ENCODE measurements at regions not wholly inside any gene's neighbourhood (a gene's known extent, or its start where the extent isn't known, plus 50 kb on each side); places are given as distances from the start of the nearest gene placed in this dataset.

GRCh38 chr4:141290771-141291170 lies 70.1 kb downstream of the ZNF330 start:
- no peak for DNase-seq (ENCODE audit: low spot score in 2 of 2)
- TF ChIP-seq, protein P1, sequence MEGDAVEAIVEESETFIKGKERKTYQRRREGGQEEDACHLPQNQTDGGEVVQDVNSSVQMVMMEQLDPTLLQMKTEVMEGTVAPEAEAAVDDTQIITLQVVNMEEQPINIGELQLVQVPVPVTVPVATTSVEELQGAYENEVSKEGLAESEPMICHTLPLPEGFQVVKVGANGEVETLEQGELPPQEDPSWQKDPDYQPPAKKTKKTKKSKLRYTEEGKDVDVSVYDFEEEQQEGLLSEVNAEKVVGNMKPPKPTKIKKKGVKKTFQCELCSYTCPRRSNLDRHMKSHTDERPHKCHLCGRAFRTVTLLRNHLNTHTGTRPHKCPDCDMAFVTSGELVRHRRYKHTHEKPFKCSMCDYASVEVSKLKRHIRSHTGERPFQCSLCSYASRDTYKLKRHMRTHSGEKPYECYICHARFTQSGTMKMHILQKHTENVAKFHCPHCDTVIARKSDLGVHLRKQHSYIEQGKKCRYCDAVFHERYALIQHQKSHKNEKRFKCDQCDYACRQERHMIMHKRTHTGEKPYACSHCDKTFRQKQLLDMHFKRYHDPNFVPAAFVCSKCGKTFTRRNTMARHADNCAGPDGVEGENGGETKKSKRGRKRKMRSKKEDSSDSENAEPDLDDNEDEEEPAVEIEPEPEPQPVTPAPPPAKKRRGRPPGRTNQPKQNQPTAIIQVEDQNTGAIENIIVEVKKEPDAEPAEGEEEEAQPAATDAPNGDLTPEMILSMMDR (IDR thresholded peaks at IDR 0.05), result no peak
- TF ChIP-seq POLR2A (IDR thresholded peaks at IDR 0.05), result no peak
- intact Hi-C loops (cut with DNase I; ENCODE audit: low total_unique reads), result no loop called here
- H3K4me3 ChIP-seq (ENCODE audit: low read depth, poor library complexity, severe bottlenecking), result no peak overlapping the region

GRCh38 chr4:141294306-141294705 lies 73.6 kb downstream of the ZNF330 start:
- TF ChIP-seq, protein P1 (IDR thresholded peaks at IDR 0.05), result no peak
- no peak for TF ChIP-seq POLR2A (IDR thresholded peaks at IDR 0.05)
- DNase-seq (ENCODE audit: low spot score in 2 of 2), result no peak
- intact Hi-C loops (cut with DNase I; ENCODE audit: low total_unique reads), result no loop called here
- WGBS, 2 donors, result 70 to 78% methylated on average over 2 of the region's 2 CpGs
- H3K4me3 ChIP-seq (ENCODE audit: low read depth, poor library complexity, severe bottlenecking), result no peak overlapping the region

DNA sequence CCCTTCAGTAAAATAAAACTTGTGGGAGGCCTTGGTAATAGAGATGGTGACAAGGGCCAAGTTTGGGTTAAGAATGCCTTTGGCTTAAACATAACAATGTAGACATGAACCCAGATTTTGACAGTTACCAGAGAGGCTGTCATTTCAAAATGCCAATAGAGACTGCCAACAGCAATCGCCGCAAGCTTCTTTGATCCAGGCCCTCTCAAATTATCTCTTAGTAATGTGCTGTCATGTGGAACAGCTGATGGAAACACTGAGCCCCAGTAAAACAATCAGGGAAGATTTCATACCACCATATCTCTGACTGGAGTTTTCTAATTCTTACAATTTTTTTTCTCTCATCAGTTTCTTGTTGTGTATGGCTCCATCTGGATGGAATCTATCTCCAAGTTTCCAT lies 80.5 kb downstream of the ZNF330 start:
- H3K4me3 ChIP-seq (ENCODE audit: low read depth, poor library complexity, severe bottlenecking), result no peak overlapping the region
- WGBS, 2 donors, result 53 to 71% methylated on average over 2 of the region's 2 CpGs
- DNase-seq (ENCODE audit: low spot score in 2 of 2), result no peak
- intact Hi-C loops (cut with DNase I; ENCODE audit: low total_unique reads), result no loop called here
- no peak for TF ChIP-seq POLR2A (IDR thresholded peaks at IDR 0.05)
- TF ChIP-seq, protein P1 (IDR thresholded peaks at IDR 0.05), result no peak

DNA sequence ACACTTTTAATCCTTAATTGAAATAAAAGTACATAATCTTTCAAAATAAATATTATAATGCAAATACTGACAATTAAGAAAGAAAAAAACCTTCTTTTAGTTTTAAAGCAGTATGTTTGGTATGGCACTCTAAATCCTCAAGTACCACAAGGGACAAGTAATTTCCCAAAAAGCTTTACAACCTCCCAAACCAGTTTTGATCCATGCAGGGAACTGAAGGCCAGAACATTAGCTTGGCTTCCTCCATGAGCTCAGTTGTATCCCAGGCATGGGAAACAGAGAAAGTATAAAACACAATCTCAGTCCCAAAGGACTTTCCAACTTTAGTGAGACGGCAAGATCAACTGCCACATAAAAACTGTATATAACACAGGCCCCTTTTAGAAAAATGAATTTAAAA lies 82.2 kb downstream of the ZNF330 start:
- 85 to 88% methylated on average over 1 of the region's 1 CpG for WGBS, 2 donors
- intact Hi-C loops (cut with DNase I; ENCODE audit: low total_unique reads), result no loop called here
- no peak for TF ChIP-seq POLR2A (IDR thresholded peaks at IDR 0.05)
- TF ChIP-seq, protein P1 (IDR thresholded peaks at IDR 0.05), result no peak
- no peak for DNase-seq (ENCODE audit: low spot score in 2 of 2)
- H3K4me3 ChIP-seq (ENCODE audit: low read depth, poor library complexity, severe bottlenecking), result no peak overlapping the region

DNA sequence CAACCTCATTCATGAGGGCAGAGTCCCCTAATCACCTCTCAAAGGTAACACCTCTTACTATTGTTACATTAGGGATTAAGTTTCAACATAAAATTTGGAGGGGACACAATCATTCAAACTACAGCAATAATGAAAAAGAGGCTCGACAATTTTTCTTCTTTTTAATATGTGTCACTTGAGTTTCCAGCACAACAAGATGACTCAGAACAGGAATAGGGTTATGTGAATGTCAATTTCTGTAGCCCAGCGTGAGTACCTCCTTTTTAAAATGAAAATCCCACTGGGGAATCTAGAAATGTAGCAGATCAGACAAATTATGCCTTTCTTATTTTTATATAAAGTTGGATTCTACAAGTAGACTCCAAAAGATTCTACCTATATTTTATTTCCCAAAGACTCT lies 83.7 kb downstream of the ZNF330 start:
- WGBS, 2 donors, result 83 to 89% methylated on average over 2 of the region's 2 CpGs
- DNase-seq (ENCODE audit: low spot score in 2 of 2), result no peak
- intact Hi-C loops (cut with DNase I; ENCODE audit: low total_unique reads), result no loop called here
- H3K4me3 ChIP-seq (ENCODE audit: low read depth, poor library complexity, severe bottlenecking), result no peak overlapping the region
- TF ChIP-seq POLR2A (IDR thresholded peaks at IDR 0.05), result no peak

DNA sequence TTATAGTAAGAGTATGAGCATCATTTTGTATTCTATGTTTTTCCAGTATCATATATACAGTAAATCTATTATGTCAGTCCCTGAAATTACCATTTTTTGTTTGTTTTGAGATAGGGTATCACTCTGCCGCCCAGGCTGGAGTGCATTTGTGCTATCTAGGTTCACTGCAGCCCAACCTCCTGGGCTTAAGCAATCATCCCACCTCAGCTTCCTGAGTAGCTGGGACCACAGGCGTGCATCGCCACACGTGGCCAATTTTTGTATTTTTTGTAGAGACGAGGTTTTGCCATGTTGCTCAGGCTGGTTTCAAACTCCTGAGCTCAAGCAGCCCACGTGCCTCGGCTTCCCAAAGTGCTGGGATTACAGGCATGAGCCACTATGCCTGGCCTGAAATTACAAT lies 85.6 kb downstream of the ZNF330 start:
- WGBS, 2 donors, result 74 to 77% methylated on average over 7 of the region's 7 CpGs
- intact Hi-C loops (cut with DNase I; ENCODE audit: low total_unique reads), result no loop called here
- TF ChIP-seq, protein P1 (IDR thresholded peaks at IDR 0.05), result no peak
- no peak for TF ChIP-seq POLR2A (IDR thresholded peaks at IDR 0.05)
- no peak overlapping the region for H3K4me3 ChIP-seq (ENCODE audit: low read depth, poor library complexity, severe bottlenecking)
- no peak for DNase-seq (ENCODE audit: low spot score in 2 of 2)
